Sigmoid colon (tissue), 6 donors: ENCODE measurements at regions not wholly inside any gene's neighbourhood (a gene's known extent, or its start where the extent isn't known, plus 50 kb on each side); places are given as distances from the start of the nearest gene placed in this dataset.

Experiments
- DNase-seq: peaks from one replicate; pipeline ENCODE4 v3.0.0-alpha.2; 2019
- H3K27ac ChIP-seq, 4 donors: fragments of 200-600 bp; sonication (generic); one replicate each; pipeline ENCODE4 v1.5.1; 2016 to 2019; ENCODE audit warnings: mild to moderate bottlenecking in 1 of 4
- H3K27me3 ChIP-seq, 3 donors: fragments of 200-600 bp; sonication (generic); one replicate each; pipeline ENCODE4 v1.5.1; 2019; ENCODE audit warnings: mild to moderate bottlenecking in 1 of 3
- H3K36me3 ChIP-seq, 4 donors: fragments of 200-600 bp; sonication (generic); one replicate each; pipeline ENCODE4 v1.5.1; 2016 to 2019
- H3K4me1 ChIP-seq, 4 donors: fragments of 200-600 bp; sonication (generic); one replicate each; pipeline ENCODE4 v1.5.1; 2017 to 2019
- H3K4me3 ChIP-seq, 4 donors: fragments of 200-600 bp; sonication (generic); one replicate each; pipeline ENCODE4 v1.5.1; 2017 to 2019; ENCODE audit warnings: mild to moderate bottlenecking in 2 of 4, moderate library complexity in 1 of 4
- H3K9me3 ChIP-seq, 4 donors: fragments of 200-600 bp in 3 of 4; sonication (generic) in 3 of 4; one replicate each; pipeline versions ENCODE4 v1.5.1 to v1.6.1; 2013 to 2019
- CTCF ChIP-seq, 4 experiments: fragments of 450-650 bp in 3 of 4; fragments of 200-600 bp in 1 of 4; IDR thresholded peaks; one replicate each; pipeline ENCODE4 v1.5.1; 2016 to 2019; ENCODE audit warnings: antibody characterized with exemption in 4 of 4, mild to moderate bottlenecking in 3 of 4, moderate library complexity in 2 of 4
- EP300 ChIP-seq, 4 donors: sonication (generic); formaldehyde crosslinking; IDR thresholded peaks; one replicate each; pipeline ENCODE4 v1.6.1; 2017; ENCODE audit warnings: antibody characterized with exemption in 4 of 4
- POLR2A ChIP-seq, 2 donors: fragments of 450-650 bp; IDR thresholded peaks; one replicate each; pipeline ENCODE4 v1.6.1; 2016; ENCODE audit warnings: antibody characterized with exemption in 2 of 2, mild to moderate bottlenecking in 2 of 2, moderate library complexity in 2 of 2
- POLR2AphosphoS5 ChIP-seq, 4 donors: sonication (generic); formaldehyde crosslinking; IDR thresholded peaks; one replicate each; pipeline ENCODE4 v1.6.1; 2017; ENCODE audit warnings: antibody characterized with exemption in 4 of 4
- WGBS, 2 donors: extraction: QIAGEN DNeasy Blood & Tissue Kit; methylation state at CpG; one replicate each; pipeline ENCODE4 v1.1.7; 2013; 5-methylcytosine and 5-hydroxymethylcytosine counted together
- intact Hi-C: fragments of 100-400 bp; cut with DNase I; formaldehyde crosslinking; loops from one replicate; pipeline ENCODE4 v1.15.1; 2023
- donor health status: healthy with polysubstance abuse.
- donor health status: healthy.

GRCh38 chr16:5526826-5527225, 429.2 kb upstream of the EEF2KMT start:
- H3K36me3 ChIP-seq: no peaks in the 10 kb centered on the region
- intact Hi-C loops: no loop called here
- 83 to 92% methylated on average over 8 of the region's 8 CpGs for WGBS, 2 donors

GRCh38 chr16:5523829-5524228, 426.2 kb upstream of the EEF2KMT start:
- no peaks in the 10 kb centered on the region for H3K9me3 ChIP-seq
- peaks cover 0 to 13% (median 2%) of the 10 kb centered on the region in 4 donors for H3K4me1 ChIP-seq
- H3K36me3 ChIP-seq: no peaks in the 10 kb centered on the region
- 29 to 61% methylated on average over 10 of the region's 10 CpGs for WGBS, 2 donors
- TF ChIP-seq CTCF (IDR thresholded peaks at IDR 0.05) (no peak), EP300 (IDR thresholded peaks at IDR 0.05) (no peak)
- intact Hi-C loops: no loop called here
- H3K27ac ChIP-seq: no peak overlapping the region
- H3K4me3 ChIP-seq: no peak overlapping the region
- no peak for DNase-seq
- no peaks in the 10 kb centered on the region for H3K27me3 ChIP-seq

More at GRCh38 chr16:5526826-5527225, 429.2 kb upstream of the EEF2KMT start:
- peaks cover 0 to 13% (median 2%) of the 10 kb centered on the region in 4 donors for H3K4me1 ChIP-seq
- H3K27ac ChIP-seq: no peak overlapping the region
- DNase-seq: no peak
- no peaks in the 10 kb centered on the region for H3K27me3 ChIP-seq
- H3K9me3 ChIP-seq: no peaks in the 10 kb centered on the region
- no peak overlapping the region for H3K4me3 ChIP-seq
- TF ChIP-seq CTCF (IDR thresholded peaks at IDR 0.05): no peak
- no peak for TF ChIP-seq POLR2A (IDR thresholded peaks at IDR 0.05)
- TF ChIP-seq POLR2AphosphoS5 (IDR thresholded peaks at IDR 0.05): no peak
- TF ChIP-seq EP300 (IDR thresholded peaks at IDR 0.05): no peak

GRCh38 chr16:5516115-5516514, 418.5 kb upstream of the EEF2KMT start:
- no peak for DNase-seq
- Histone ChIP-seq H3K27me3 (no peaks in the 10 kb centered on the region), H3K4me3 (no peak overlapping the region), H3K36me3 (no peaks in the 10 kb centered on the region), H3K9me3 (no peaks in the 10 kb centered on the region), H3K4me1 (no peaks in the 10 kb centered on the region), H3K27ac (no peak overlapping the region)
- TF ChIP-seq POLR2A (IDR thresholded peaks at IDR 0.05) (no peak), POLR2AphosphoS5 (IDR thresholded peaks at IDR 0.05) (no peak), EP300 (IDR thresholded peaks at IDR 0.05) (no peak), CTCF (IDR thresholded peaks at IDR 0.05) (no peak)
- intact Hi-C loops: no loop called here

- 72 to 82% methylated on average over 4 of the region's 4 CpGs for WGBS, 2 donors
- no peaks in the 10 kb centered on the region for H3K27me3 ChIP-seq
- no peak overlapping the region for H3K27ac ChIP-seq
- no peak overlapping the region for H3K4me3 ChIP-seq
- DNase-seq: no peak
- no peak for TF ChIP-seq EP300 (IDR thresholded peaks at IDR 0.05)
- intact Hi-C loops: no loop called here
- no peaks in the 10 kb centered on the region for H3K9me3 ChIP-seq
- H3K36me3 ChIP-seq: no peaks in the 10 kb centered on the region
- no peaks in the 10 kb centered on the region for H3K4me1 ChIP-seq
These were observed 414.4 kb upstream of the EEF2KMT start for GRCh38 chr16:5512014-5512413.

GRCh38 chr16:5510819-5511370, 413.3 kb upstream of the EEF2KMT start:
- Histone ChIP-seq H3K4me3 (no peak overlapping the region), H3K4me1 (no peaks in the 10 kb centered on the region), H3K36me3 (no peaks in the 10 kb centered on the region), H3K9me3 (no peaks in the 10 kb centered on the region), H3K27me3 (no peaks in the 10 kb centered on the region), H3K27ac (peak overlapping the region in 1 of 4 donors; percentile 23)
- TF ChIP-seq EP300 (IDR thresholded peaks at IDR 0.05): peak in 1 of 4 donors; percentile 48
- no peak for TF ChIP-seq CTCF (IDR thresholded peaks at IDR 0.05)
- intact Hi-C loops: no loop called here
- DNase-seq: no peak
- 57 to 83% methylated on average over 5 of the region's 5 CpGs for WGBS, 2 donors
